ENCODE measurements at regions not wholly inside any gene's neighbourhood (a gene's known extent, or its start where the extent isn't known, plus 50 kb on each side); places are given as distances from the start of the nearest gene placed in this dataset.

DNA sequence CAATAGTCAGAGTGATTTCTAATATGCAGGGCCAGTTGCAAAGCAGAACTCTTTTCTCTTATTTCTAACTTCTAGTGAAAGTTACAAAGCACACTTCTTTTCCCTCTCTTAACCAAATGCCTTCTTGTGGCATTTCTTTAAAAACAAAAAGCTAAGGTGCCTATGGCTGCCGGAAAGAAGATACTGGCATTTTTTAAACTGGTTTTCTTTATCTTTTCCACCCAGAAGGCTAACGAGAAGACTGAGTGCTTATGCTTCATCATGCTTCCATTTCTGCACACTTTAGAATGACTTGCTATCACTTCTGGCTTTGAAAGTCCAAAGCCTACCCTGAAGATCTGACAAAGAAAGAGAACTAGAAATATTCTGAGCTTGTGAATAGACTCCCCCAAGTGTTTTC, 141.3 kb downstream of the P2RY1 start (continued):
- no peak for TF ChIP-seq ZNF532 (CRISPR knock-in tag; IDR thresholded peaks at IDR 0.05; ENCODE audit: borderline replicate concordance)
- TF ChIP-seq GRHL2 (CRISPR knock-in tag; IDR thresholded peaks at IDR 0.05; ENCODE audit: insufficient replicate concordance, severe bottlenecking), result no peak
- TF ChIP-seq SMAD4 (CRISPR knock-in tag; IDR thresholded peaks at IDR 0.05), result no peak
- no peak for TF ChIP-seq E2F1 (CRISPR knock-in tag; IDR thresholded peaks at IDR 0.05)

GRCh38 chr3:152977366-152977765, 142.4 kb downstream of the P2RY1 start:
- H3K36me3 Mint-ChIP-seq, result peaks cover 12% of the 10 kb centered on the region
- H3K4me1 Mint-ChIP-seq, result no peaks in the 10 kb centered on the region
- ChIA-PET POLR2A (no interaction called here), CTCF (no interaction called here)
- no peak overlapping the region for H3K4me3 Mint-ChIP-seq
- no peak overlapping the region for H3K27ac Mint-ChIP-seq
- no peaks in the 10 kb centered on the region for H3K27me3 Mint-ChIP-seq (ENCODE audit: low read depth)
- peaks cover 25% of the 10 kb centered on the region for H3K9me3 Mint-ChIP-seq
- DNase-seq (ENCODE audit: low spot score) (no peak), ATAC-seq (no peak)
- TF ChIP-seq SOX15 (CRISPR knock-in tag; IDR thresholded peaks at IDR 0.05) (no peak), ATF2 (CRISPR knock-in tag; IDR thresholded peaks at IDR 0.05; ENCODE audit: borderline replicate concordance, low read depth) (no peak), NR1H2 (CRISPR knock-in tag; IDR thresholded peaks at IDR 0.05) (no peak), E2F1 (CRISPR knock-in tag; IDR thresholded peaks at IDR 0.05) (no peak), NFATC4 (CRISPR knock-in tag; IDR thresholded peaks at IDR 0.05) (no peak), ZNF532 (CRISPR knock-in tag; IDR thresholded peaks at IDR 0.05; ENCODE audit: borderline replicate concordance) (no peak), ATF1 (CRISPR knock-in tag; IDR thresholded peaks at IDR 0.05) (no peak), GRHL2 (CRISPR knock-in tag; IDR thresholded peaks at IDR 0.05; ENCODE audit: insufficient replicate concordance, severe bottlenecking) (no peak), STAT6 (CRISPR knock-in tag; conservative IDR thresholded peaks at IDR 0.05; ENCODE audit: low read depth) (no peak), ATF6 (CRISPR knock-in tag; IDR thresholded peaks at IDR 0.05) (no peak)
- TF ChIP-seq, protein P1, sequence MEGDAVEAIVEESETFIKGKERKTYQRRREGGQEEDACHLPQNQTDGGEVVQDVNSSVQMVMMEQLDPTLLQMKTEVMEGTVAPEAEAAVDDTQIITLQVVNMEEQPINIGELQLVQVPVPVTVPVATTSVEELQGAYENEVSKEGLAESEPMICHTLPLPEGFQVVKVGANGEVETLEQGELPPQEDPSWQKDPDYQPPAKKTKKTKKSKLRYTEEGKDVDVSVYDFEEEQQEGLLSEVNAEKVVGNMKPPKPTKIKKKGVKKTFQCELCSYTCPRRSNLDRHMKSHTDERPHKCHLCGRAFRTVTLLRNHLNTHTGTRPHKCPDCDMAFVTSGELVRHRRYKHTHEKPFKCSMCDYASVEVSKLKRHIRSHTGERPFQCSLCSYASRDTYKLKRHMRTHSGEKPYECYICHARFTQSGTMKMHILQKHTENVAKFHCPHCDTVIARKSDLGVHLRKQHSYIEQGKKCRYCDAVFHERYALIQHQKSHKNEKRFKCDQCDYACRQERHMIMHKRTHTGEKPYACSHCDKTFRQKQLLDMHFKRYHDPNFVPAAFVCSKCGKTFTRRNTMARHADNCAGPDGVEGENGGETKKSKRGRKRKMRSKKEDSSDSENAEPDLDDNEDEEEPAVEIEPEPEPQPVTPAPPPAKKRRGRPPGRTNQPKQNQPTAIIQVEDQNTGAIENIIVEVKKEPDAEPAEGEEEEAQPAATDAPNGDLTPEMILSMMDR (IDR thresholded peaks at IDR 0.05), result no peak
- TF ChIP-seq, protein P2, sequence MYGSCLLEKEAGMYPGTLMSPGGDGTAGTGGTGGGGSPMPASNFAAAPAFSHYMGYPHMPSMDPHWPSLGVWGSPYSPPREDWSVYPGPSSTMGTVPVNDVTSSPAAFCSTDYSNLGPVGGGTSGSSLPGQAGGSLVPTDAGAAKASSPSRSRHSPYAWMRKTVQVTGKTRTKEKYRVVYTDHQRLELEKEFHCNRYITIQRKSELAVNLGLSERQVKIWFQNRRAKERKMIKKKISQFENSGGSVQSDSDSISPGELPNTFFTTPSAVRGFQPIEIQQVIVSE (CRISPR knock-in tag; IDR thresholded peaks at IDR 0.05; ENCODE audit: borderline replicate concordance), result no peak

All from WTC11 (cell line).